PC-3 (cell line): ENCODE measurements at regions not wholly inside any gene's neighbourhood (a gene's known extent, or its start where the extent isn't known, plus 50 kb on each side); places are given as distances from the start of the nearest gene placed in this dataset.

Experiments used
- ATAC-seq: fragments of 200-7000 bp; cut with Tn5 transposase; 2 replicates; pipeline ENCODE4 v1.9.1; 2020; ENCODE audit warnings: mild to moderate bottlenecking, moderate library complexity
- BruUV-seq: library from RNA; stranded (reverse); fragments of 400-500 nt; replicated peaks from 2 replicates; lab custom pipeline; 2021; lab: Mats Ljungman, UMichigan
- CTCF ChIA-PET: fragments of 300-600 bp; sonication (Branson Sonifier 250); formaldehyde crosslinking; loops from one replicate; lab custom pipeline; 2022; ENCODE audit warnings: antibody characterized with exemption; lab: Charles Lee
- POLR2A ChIA-PET: fragments of 300-600 bp; sonication (Branson Sonifier 250); formaldehyde crosslinking; loops from one replicate; lab custom pipeline; 2022; ENCODE audit warnings: antibody characterized with exemption; ENCODE audit not compliant: unreplicated experiment; lab: Charles Lee
- DNase-seq: peaks from one replicate; pipeline ENCODE4 v3.0.0-alpha.2; 2015
- H2AFZ ChIP-seq: fragments of 300-600 bp; sonication (generic); 2 replicates; pipeline ENCODE4 v1.6.0; 2016; ENCODE audit warnings: antibody characterized with exemption, low read length
- H3F3A ChIP-seq: fragments of 300-600 bp; sonication (generic); one replicate; pipeline ENCODE4 v1.6.0; 2017; ENCODE audit warnings: antibody characterized with exemption, low read length, control low read depth, mild to moderate bottlenecking; ENCODE audit not compliant: unreplicated experiment
- H3K27ac ChIP-seq: fragments of 300-600 bp; sonication (generic); 2 replicates; pipeline ENCODE4 v1.5.1; 2016; ENCODE audit warnings: mild to moderate bottlenecking, low read length
- H3K27me3 ChIP-seq: fragments of 300-600 bp; sonication (generic); 2 replicates; pipeline ENCODE4 v1.6.1; 2016; ENCODE audit warnings: low read length, mixed read lengths
- H3K36me3 ChIP-seq: fragments of 300-600 bp; sonication (generic); 2 replicates; pipeline ENCODE4 v1.6.1; 2016; ENCODE audit warnings: low read depth, mixed run types, low read length, mixed read lengths
- H3K4me1 ChIP-seq: fragments of 300-600 bp; sonication (generic); 2 replicates; pipeline ENCODE4 v1.5.1; 2016; ENCODE audit warnings: low read length; ENCODE audit not compliant: insufficient read depth
- H3K4me2 ChIP-seq: fragments of 300-600 bp; sonication (generic); 2 replicates; pipeline ENCODE4 v1.6.0; 2016; ENCODE audit warnings: low read length
- H3K4me3 ChIP-seq: fragments of 300-600 bp; sonication (generic); 2 replicates; pipeline ENCODE4 v1.5.1; 2016; ENCODE audit warnings: mild to moderate bottlenecking, low read length, mixed read lengths
- H3K79me2 ChIP-seq: fragments of 300-600 bp; sonication (generic); 2 replicates; pipeline ENCODE4 v1.6.1; 2017; ENCODE audit warnings: low read length, mixed read lengths
- H3K9ac ChIP-seq: fragments of 300-600 bp; sonication (generic); 2 replicates; pipeline ENCODE4 v1.6.0; 2016; ENCODE audit warnings: mild to moderate bottlenecking, low read length
- H3K9me2 ChIP-seq: fragments of 300-600 bp; sonication (generic); replicated peaks from 2 replicates; pipeline ENCODE4 v1.6.1; 2016; ENCODE audit warnings: mixed run types, low read length, mixed read lengths
- H3K9me3 ChIP-seq: fragments of 300-600 bp; sonication (generic); 2 replicates; pipeline ENCODE4 v1.6.1; 2016; ENCODE audit warnings: low read length, mixed read lengths
- H4K20me1 ChIP-seq: fragments of 300-600 bp; sonication (generic); 2 replicates; pipeline ENCODE4 v1.6.1; 2016; ENCODE audit warnings: low read length, mixed read lengths
- CTCF ChIP-seq: fragments of 300-600 bp; sonication (generic); conservative IDR thresholded peaks from 2 replicates; pipeline ENCODE4 v1.5.1; 2017; ENCODE audit warnings: antibody characterized with exemption, low read depth, mild to moderate bottlenecking, low read length
- EZH2 ChIP-seq: fragments of 300-600 bp; sonication (generic); IDR thresholded peaks from one replicate; pipeline ENCODE4 v1.6.1; 2017; ENCODE audit warnings: antibody characterized with exemption, mild to moderate bottlenecking, low read length; ENCODE audit not compliant: unreplicated experiment
- EZH2phosphoT487 ChIP-seq: fragments of 300-600 bp; sonication (generic); IDR thresholded peaks from 2 replicates; pipeline ENCODE4 v1.6.1; 2018; ENCODE audit warnings: mild to moderate bottlenecking, antibody characterized with exemption, low read length, borderline replicate concordance
- intact Hi-C: fragments of 100-400 bp; cut with micrococcal nuclease; formaldehyde crosslinking; loops from 2 replicates; pipeline ENCODE4 v1.9.0; 2023

GRCh38 chr4:155612074-155612473 lies 54.6 kb upstream of the GUCY1A1 start:
- POLR2A ChIA-PET, result no interaction called here
- no TSS peak for BruUV-seq
- Histone ChIP-seq H3F3A (no peaks in the 10 kb centered on the region), H3K4me2 (no peak overlapping the region), H3K9me2 (no peaks in the 10 kb centered on the region), H2AFZ (no peak overlapping the region), H3K9me3 (no peaks in the 10 kb centered on the region), H3K4me1 (no peaks in the 10 kb centered on the region), H3K79me2 (no peaks in the 10 kb centered on the region), H3K4me3 (no peak overlapping the region), H4K20me1 (no peaks in the 10 kb centered on the region), H3K27me3 (no peaks in the 10 kb centered on the region), H3K27ac (no peak overlapping the region), H3K9ac (no peak overlapping the region), H3K36me3 (no peaks in the 10 kb centered on the region)
- DNase-seq, result no peak
- intact Hi-C loops, result no loop called here
- no peak for ATAC-seq
- no peak for TF ChIP-seq EZH2phosphoT487
- no peak for TF ChIP-seq EZH2
- no peak for TF ChIP-seq CTCF
- CTCF ChIA-PET, result no interaction called here

GRCh38 chr4:155611501-155611900 lies 55.1 kb upstream of the GUCY1A1 start:
- Histone ChIP-seq H3K4me2 (no peak overlapping the region), H3K79me2 (no peaks in the 10 kb centered on the region), H3K4me3 (no peak overlapping the region), H3F3A (no peaks in the 10 kb centered on the region), H2AFZ (no peak overlapping the region), H3K4me1 (no peaks in the 10 kb centered on the region), H3K27me3 (no peaks in the 10 kb centered on the region), H3K9me2 (no peaks in the 10 kb centered on the region), H3K36me3 (no peaks in the 10 kb centered on the region), H4K20me1 (no peaks in the 10 kb centered on the region), H3K27ac (no peak overlapping the region), H3K9ac (no peak overlapping the region), H3K9me3 (no peaks in the 10 kb centered on the region)
- intact Hi-C loops, result no loop called here
- no TSS peak for BruUV-seq
- DNase-seq (no peak), ATAC-seq (no peak)
- ChIA-PET POLR2A (interaction anchor here (0.7 kb wide), 1 partner anchor 13 kb away, joined by 3 read pairs; no protein-coding TSS in a partner anchor), CTCF (no interaction called here)
- TF ChIP-seq EZH2phosphoT487, result no peak
- no peak for TF ChIP-seq EZH2
- TF ChIP-seq CTCF, result no peak

GRCh38 chr4:155610143-155610542 lies 56.5 kb upstream of the GUCY1A1 start:
- intact Hi-C loops, result no loop called here
- DNase-seq, result no peak
- no peaks in the 10 kb centered on the region for H4K20me1 ChIP-seq
- no peaks in the 10 kb centered on the region for H3K27me3 ChIP-seq
- ATAC-seq, result no peak
- no peak overlapping the region for H2AFZ ChIP-seq
- no peaks in the 10 kb centered on the region for H3F3A ChIP-seq
- H3K9ac ChIP-seq, result no peak overlapping the region
- BruUV-seq, result no TSS peak
- H3K9me2 ChIP-seq, result no peaks in the 10 kb centered on the region
- POLR2A ChIA-PET, result no interaction called here
- H3K4me2 ChIP-seq, result no peak overlapping the region
- no peaks in the 10 kb centered on the region for H3K36me3 ChIP-seq
- CTCF ChIA-PET, result no interaction called here
- H3K79me2 ChIP-seq, result no peaks in the 10 kb centered on the region
- no peak overlapping the region for H3K4me3 ChIP-seq
- no peaks in the 10 kb centered on the region for H3K9me3 ChIP-seq
- H3K4me1 ChIP-seq, result peaks cover 3% of the 10 kb centered on the region
- no peak overlapping the region for H3K27ac ChIP-seq
- TF ChIP-seq EZH2phosphoT487 (no peak), CTCF (no peak), EZH2 (no peak)
